HepG2 (cell line): ENCODE measurements at regions not wholly inside any gene's neighbourhood (a gene's known extent, or its start where the extent isn't known, plus 50 kb on each side); places are given as distances from the start of the nearest gene placed in this dataset.

Source experiments
- ATAC-seq: fragments of 200-7000 bp; cut with Tn5 transposase; 3 replicates; pipeline ENCODE4 v1.9.1; 2020; ENCODE audit warnings: mild to moderate bottlenecking, moderate library complexity
- BruUV-seq: library from RNA; stranded (reverse); fragments of 400-500 nt; replicated peaks from 2 replicates; lab custom pipeline; 2021; lab: Mats Ljungman, UMichigan
- CTCF ChIA-PET: fragments of 300-600 bp; formaldehyde crosslinking; extraction: SDS; loops from one replicate; lab custom pipeline; 2021; ENCODE audit warnings: low total read pairs, inconsistent platforms, low intra/inter-chr PET ratio; lab: Yijun Ruan, JAX
- POLR2A ChIA-PET: fragments of 350-600 bp; sonication (Branson Sonifier 250); formaldehyde crosslinking; loops from one replicate; lab custom pipeline; 2020; ENCODE audit warnings: antibody characterized with exemption, inconsistent platforms; lab: Yijun Ruan, JAX
- DNase-seq: peaks from one replicate; pipeline ENCODE4 v3.0.0-alpha.2; 2015; ENCODE audit warnings: low spot score
- FAIRE-seq: peaks from 3 replicates; lab custom pipeline; 2011; peaks lifted over from hg19 to GRCh38; lab: Jason Lieb, UNC
- H2AFZ ChIP-seq: one replicate; pipeline ENCODE4 v1.6.1; 2011; ENCODE audit warnings: low read length, inconsistent platforms
- H3K27ac ChIP-seq: fragments of 300-600 bp; 3 replicates; pipeline ENCODE4 v1.8.0; 2011; ENCODE audit warnings: mixed run types, mild to moderate bottlenecking, mixed read lengths, low read length, inconsistent platforms; ENCODE audit not compliant: insufficient read depth; ENCODE audit errors: extremely low read length
- H3K27me3 ChIP-seq, 2 experiments: fragments of 200-600 bp in 1 of 2; 2 replicates in 1 of 2; 3 replicates in 1 of 2; pipeline versions ENCODE4 v1.6.0 to v1.8.0; 2011; ENCODE audit warnings: low read length in 2 of 2, mild to moderate bottlenecking in 2 of 2, moderate library complexity in 2 of 2, inconsistent platforms in 1 of 2; ENCODE audit not compliant: insufficient read depth in 2 of 2, control insufficient read depth in 1 of 2
- H3K36me3 ChIP-seq, 2 experiments: fragments of 200-600 bp in 1 of 2; replicated peaks in 1 of 2; 2 replicates in 1 of 2; 3 replicates in 1 of 2; pipeline versions ENCODE4 v1.5.1 to v1.8.0; 2011; ENCODE audit warnings: low read length in 2 of 2, inconsistent platforms in 1 of 2; ENCODE audit not compliant: insufficient read depth in 2 of 2, control insufficient read depth in 1 of 2
- H3K4me1 ChIP-seq: 2 replicates; pipeline ENCODE4 v1.5.1; 2012; ENCODE audit warnings: low read length, inconsistent platforms; ENCODE audit not compliant: insufficient read depth
- H3K4me2 ChIP-seq: 2 replicates; pipeline ENCODE4 v1.6.0; 2011; ENCODE audit warnings: low read depth, low read length, inconsistent platforms
- H3K4me3 ChIP-seq, 3 experiments: fragments of 200-600 bp in 1 of 3; sonication (generic), shearing (Covaris generic) in 1 of 3; replicated peaks in 1 of 3; 2 replicates each; pipeline ENCODE4 v1.5.1; 2011 to 2016; ENCODE audit warnings: low read length in 3 of 3, inconsistent platforms in 2 of 3, low read depth in 2 of 3, mild to moderate bottlenecking in 2 of 3, control low read depth in 1 of 3, mixed read lengths in 1 of 3; ENCODE audit not compliant: insufficient read depth in 1 of 3
- H3K79me2 ChIP-seq: one replicate; pipeline ENCODE4 v1.6.1; 2011; ENCODE audit warnings: low read length, inconsistent platforms; ENCODE audit not compliant: insufficient read depth
- H3K9ac ChIP-seq: 2 replicates; pipeline ENCODE4 v1.6.0; 2011; ENCODE audit warnings: mild to moderate bottlenecking, low read depth, low read length, inconsistent platforms; ENCODE audit not compliant: insufficient read depth
- H3K9me3 ChIP-seq: 2 replicates; pipeline ENCODE4 v1.5.1; 2012; ENCODE audit warnings: mild to moderate bottlenecking, low read length
- H4K20me1 ChIP-seq: 2 replicates; pipeline ENCODE4 v1.6.0; 2011; ENCODE audit warnings: inconsistent platforms, mild to moderate bottlenecking, low read length, moderate library complexity; ENCODE audit not compliant: insufficient read depth
- POGZ ChIP-seq: sonication (generic); formaldehyde crosslinking; IDR thresholded peaks from 2 replicates; pipeline ENCODE4 v1.4.0; 2020; ENCODE audit warnings: mild to moderate bottlenecking, missing genetic modification reagents
- SP2 ChIP-seq: sonication (generic); formaldehyde crosslinking; IDR thresholded peaks from 2 replicates; pipeline ENCODE4 v1.5.1; 2020; ENCODE audit warnings: mild to moderate bottlenecking, missing genetic modification reagents
- TRAFD1 ChIP-seq: sonication (generic); formaldehyde crosslinking; IDR thresholded peaks from 2 replicates; pipeline ENCODE4 v1.5.1; 2020; ENCODE audit warnings: missing genetic modification reagents, mild to moderate bottlenecking, borderline replicate concordance
- ZFP82 ChIP-seq: sonication (generic); formaldehyde crosslinking; IDR thresholded peaks from 2 replicates; pipeline ENCODE4 v1.5.1; 2020; ENCODE audit warnings: mild to moderate bottlenecking, missing genetic modification reagents, borderline replicate concordance
- WGBS: methylation state at CpG from one replicate; pipeline ENCODE4 v1.1.6; 2017; ENCODE audit warnings: low lambda C conversion rate; 5-methylcytosine and 5-hydroxymethylcytosine counted together
- in situ Hi-C: cut with HindIII; loops from 2 replicates; pipeline ENCODE4 v1.10.0; 2017; ENCODE audit warnings: low pct_unique_long_range_greater_than_20kb; ENCODE audit not compliant: extremely low pct_ligation_motif_present
- intact Hi-C: fragments of 100-400 bp; cut with micrococcal nuclease; formaldehyde crosslinking; loops from one replicate; pipeline ENCODE4 v1.10.0; 2022; ENCODE audit not compliant: unreplicated experiment
- TF ChIP-seq, protein P1 (sequence below): IDR thresholded peaks from 2 replicates; pipeline ENCODE4 v1.6.1; 2012; ENCODE audit warnings: low read length, improper control_type of control experiment

GRCh38 chr4:46462733-46463132 lies 72.8 kb upstream of the GABRA2 start:
- ChIA-PET CTCF (no interaction called here), POLR2A (no interaction called here)
- in situ Hi-C loops, result no loop called here
- no peak overlapping the region for H3K27ac ChIP-seq
- WGBS, result 2% methylated on average over 2 of the region's 2 CpGs
- H3K9ac ChIP-seq, result no peak overlapping the region
- BruUV-seq, result no TSS peak
- H3K4me2 ChIP-seq, result no peak overlapping the region
- intact Hi-C loops, result no loop called here
- H3K4me3 ChIP-seq, result no peak overlapping the region
- no peaks in the 10 kb centered on the region for H3K4me1 ChIP-seq
- no peaks in the 10 kb centered on the region for H3K27me3 ChIP-seq
- H2AFZ ChIP-seq, result no peak overlapping the region
- no peak for ATAC-seq
- no peak for TF ChIP-seq POGZ
- TF ChIP-seq, protein P1, sequence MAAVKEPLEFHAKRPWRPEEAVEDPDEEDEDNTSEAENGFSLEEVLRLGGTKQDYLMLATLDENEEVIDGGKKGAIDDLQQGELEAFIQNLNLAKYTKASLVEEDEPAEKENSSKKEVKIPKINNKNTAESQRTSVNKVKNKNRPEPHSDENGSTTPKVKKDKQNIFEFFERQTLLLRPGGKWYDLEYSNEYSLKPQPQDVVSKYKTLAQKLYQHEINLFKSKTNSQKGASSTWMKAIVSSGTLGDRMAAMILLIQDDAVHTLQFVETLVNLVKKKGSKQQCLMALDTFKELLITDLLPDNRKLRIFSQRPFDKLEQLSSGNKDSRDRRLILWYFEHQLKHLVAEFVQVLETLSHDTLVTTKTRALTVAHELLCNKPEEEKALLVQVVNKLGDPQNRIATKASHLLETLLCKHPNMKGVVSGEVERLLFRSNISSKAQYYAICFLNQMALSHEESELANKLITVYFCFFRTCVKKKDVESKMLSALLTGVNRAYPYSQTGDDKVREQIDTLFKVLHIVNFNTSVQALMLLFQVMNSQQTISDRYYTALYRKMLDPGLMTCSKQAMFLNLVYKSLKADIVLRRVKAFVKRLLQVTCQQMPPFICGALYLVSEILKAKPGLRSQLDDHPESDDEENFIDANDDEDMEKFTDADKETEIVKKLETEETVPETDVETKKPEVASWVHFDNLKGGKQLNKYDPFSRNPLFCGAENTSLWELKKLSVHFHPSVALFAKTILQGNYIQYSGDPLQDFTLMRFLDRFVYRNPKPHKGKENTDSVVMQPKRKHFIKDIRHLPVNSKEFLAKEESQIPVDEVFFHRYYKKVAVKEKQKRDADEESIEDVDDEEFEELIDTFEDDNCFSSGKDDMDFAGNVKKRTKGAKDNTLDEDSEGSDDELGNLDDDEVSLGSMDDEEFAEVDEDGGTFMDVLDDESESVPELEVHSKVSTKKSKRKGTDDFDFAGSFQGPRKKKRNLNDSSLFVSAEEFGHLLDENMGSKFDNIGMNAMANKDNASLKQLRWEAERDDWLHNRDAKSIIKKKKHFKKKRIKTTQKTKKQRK, result no peak
- no peak for TF ChIP-seq SP2 (CRISPR knock-in tag)
- TF ChIP-seq TRAFD1, result no peak
- no peak for TF ChIP-seq ZFP82 (CRISPR knock-in tag)
- FAIRE-seq, result no peak
- no peak for DNase-seq
- H3K79me2 ChIP-seq, result no peaks in the 10 kb centered on the region
- H4K20me1 ChIP-seq, result no peaks in the 10 kb centered on the region
- H3K36me3 ChIP-seq, result no peaks in the 10 kb centered on the region
- H3K9me3 ChIP-seq, result peaks cover 9% of the 10 kb centered on the region
